ENCODE measurements at regions not wholly inside any gene's neighbourhood (a gene's known extent, or its start where the extent isn't known, plus 50 kb on each side); places are given as distances from the start of the nearest gene placed in this dataset.

GRCh38 chr2:220948579-220948978 is 623.5 kb downstream of the EPHA4 start:
- Histone ChIP-seq H3K9ac (ENCODE audit: low read depth, low read length) (no peak overlapping the region), H3K36me3 (ENCODE audit: insufficient read depth, low read length) (no peaks in the 10 kb centered on the region), H3K27me3 (ENCODE audit: control insufficient read depth, insufficient read depth, low read length) (no peaks in the 10 kb centered on the region), H3K4me3 (ENCODE audit: low read length) (no peak overlapping the region), H3K4me1 (ENCODE audit: control insufficient read depth, insufficient read depth, low read length) (no peaks in the 10 kb centered on the region), H3K9me3 (replicated peaks; ENCODE audit: low read length) (no peaks in the 10 kb centered on the region), H3K4me2 (ENCODE audit: low read length) (no peak overlapping the region)

- Histone ChIP-seq H3K36me3 (ENCODE audit: insufficient read depth, low read length) (no peaks in the 10 kb centered on the region), H3K27me3 (ENCODE audit: control insufficient read depth, insufficient read depth, low read length) (no peaks in the 10 kb centered on the region), H3K9me3 (replicated peaks; ENCODE audit: low read length) (no peaks in the 10 kb centered on the region), H3K4me3 (ENCODE audit: low read length) (no peak overlapping the region), H3K4me2 (ENCODE audit: low read length) (no peak overlapping the region), H3K4me1 (ENCODE audit: control insufficient read depth, insufficient read depth, low read length) (no peaks in the 10 kb centered on the region), H3K9ac (ENCODE audit: low read depth, low read length) (no peak overlapping the region)
Observed at GRCh38 chr2:220949466-220949865, 622.6 kb downstream of the EPHA4 start.

- no peaks in the 10 kb centered on the region for H3K27me3 ChIP-seq (ENCODE audit: control insufficient read depth, insufficient read depth, low read length)
Observed at GRCh38 chr2:220955776-220956175, 616.3 kb downstream of the EPHA4 start.

GRCh38 chr2:220956429-220956828 is 615.7 kb downstream of the EPHA4 start:
- H3K36me3 ChIP-seq (ENCODE audit: insufficient read depth, low read length): no peaks in the 10 kb centered on the region
- no peaks in the 10 kb centered on the region for H3K4me1 ChIP-seq (ENCODE audit: control insufficient read depth, insufficient read depth, low read length)
- H3K4me3 ChIP-seq (ENCODE audit: low read length): no peak overlapping the region
- no peak overlapping the region for H3K4me2 ChIP-seq (ENCODE audit: low read length)
- no peaks in the 10 kb centered on the region for H3K9me3 ChIP-seq (replicated peaks; ENCODE audit: low read length)
- H3K9ac ChIP-seq (ENCODE audit: low read depth, low read length): no peak overlapping the region
- no peaks in the 10 kb centered on the region for H3K27me3 ChIP-seq (ENCODE audit: control insufficient read depth, insufficient read depth, low read length)

More at GRCh38 chr2:220955776-220956175, 616.3 kb downstream of the EPHA4 start:
- Histone ChIP-seq H3K9me3 (replicated peaks; ENCODE audit: low read length) (no peaks in the 10 kb centered on the region), H3K36me3 (ENCODE audit: insufficient read depth, low read length) (no peaks in the 10 kb centered on the region), H3K4me3 (ENCODE audit: low read length) (no peak overlapping the region), H3K9ac (ENCODE audit: low read depth, low read length) (no peak overlapping the region), H3K4me1 (ENCODE audit: control insufficient read depth, insufficient read depth, low read length) (no peaks in the 10 kb centered on the region), H3K4me2 (ENCODE audit: low read length) (no peak overlapping the region)

GRCh38 chr2:220959391-220959802 is 612.7 kb downstream of the EPHA4 start:
- Histone ChIP-seq H3K9ac (ENCODE audit: low read depth, low read length) (no peak overlapping the region), H3K27me3 (ENCODE audit: control insufficient read depth, insufficient read depth, low read length) (no peaks in the 10 kb centered on the region)

GRCh38 chr2:220961143-220961860 is 610.8 kb downstream of the EPHA4 start:
- no peaks in the 10 kb centered on the region for H3K9me3 ChIP-seq (replicated peaks; ENCODE audit: low read length)
- peaks cover 2% of the 10 kb centered on the region for H3K4me1 ChIP-seq (ENCODE audit: control insufficient read depth, insufficient read depth, low read length)
- H3K27me3 ChIP-seq (ENCODE audit: control insufficient read depth, insufficient read depth, low read length): no peaks in the 10 kb centered on the region
- no peak overlapping the region for H3K4me3 ChIP-seq (ENCODE audit: low read length)
- H3K9ac ChIP-seq (ENCODE audit: low read depth, low read length): no peak overlapping the region
- H3K36me3 ChIP-seq (ENCODE audit: insufficient read depth, low read length): no peaks in the 10 kb centered on the region
- H3K4me2 ChIP-seq (ENCODE audit: low read length): no peak overlapping the region

More at GRCh38 chr2:220959391-220959802, 612.7 kb downstream of the EPHA4 start:
- H3K4me3 ChIP-seq (ENCODE audit: low read length): no peak overlapping the region
- no peak overlapping the region for H3K4me2 ChIP-seq (ENCODE audit: low read length)
- no peaks in the 10 kb centered on the region for H3K4me1 ChIP-seq (ENCODE audit: control insufficient read depth, insufficient read depth, low read length)
- no peaks in the 10 kb centered on the region for H3K9me3 ChIP-seq (replicated peaks; ENCODE audit: low read length)
- H3K36me3 ChIP-seq (ENCODE audit: insufficient read depth, low read length): no peaks in the 10 kb centered on the region

GRCh38 chr2:220962556-220962955 is 609.5 kb downstream of the EPHA4 start:
- no peak overlapping the region for H3K9ac ChIP-seq (ENCODE audit: low read depth, low read length)
- no peaks in the 10 kb centered on the region for H3K36me3 ChIP-seq (ENCODE audit: insufficient read depth, low read length)
- no peaks in the 10 kb centered on the region for H3K9me3 ChIP-seq (replicated peaks; ENCODE audit: low read length)
- H3K4me1 ChIP-seq (ENCODE audit: control insufficient read depth, insufficient read depth, low read length): peaks cover 12% of the 10 kb centered on the region
- H3K27me3 ChIP-seq (ENCODE audit: control insufficient read depth, insufficient read depth, low read length): no peaks in the 10 kb centered on the region
- H3K4me2 ChIP-seq (ENCODE audit: low read length): no peak overlapping the region
- no peak overlapping the region for H3K4me3 ChIP-seq (ENCODE audit: low read length)

GRCh38 chr2:220963076-220963475 is 609.0 kb downstream of the EPHA4 start:
- H3K4me2 ChIP-seq (ENCODE audit: low read length): no peak overlapping the region
- H3K36me3 ChIP-seq (ENCODE audit: insufficient read depth, low read length): no peaks in the 10 kb centered on the region
- H3K4me1 ChIP-seq (ENCODE audit: control insufficient read depth, insufficient read depth, low read length): peaks cover 17% of the 10 kb centered on the region
- H3K9me3 ChIP-seq (replicated peaks; ENCODE audit: low read length): no peaks in the 10 kb centered on the region
- no peak overlapping the region for H3K4me3 ChIP-seq (ENCODE audit: low read length)
- no peak overlapping the region for H3K9ac ChIP-seq (ENCODE audit: low read depth, low read length)
- no peaks in the 10 kb centered on the region for H3K27me3 ChIP-seq (ENCODE audit: control insufficient read depth, insufficient read depth, low read length)

- Histone ChIP-seq H3K4me2 (ENCODE audit: low read length) (no peak overlapping the region), H3K36me3 (ENCODE audit: insufficient read depth, low read length) (no peaks in the 10 kb centered on the region), H3K27me3 (ENCODE audit: control insufficient read depth, insufficient read depth, low read length) (no peaks in the 10 kb centered on the region), H3K9me3 (replicated peaks; ENCODE audit: low read length) (no peaks in the 10 kb centered on the region), H3K9ac (ENCODE audit: low read depth, low read length) (no peak overlapping the region), H3K4me3 (ENCODE audit: low read length) (no peak overlapping the region), H3K4me1 (ENCODE audit: control insufficient read depth, insufficient read depth, low read length) (peaks cover 18% of the 10 kb centered on the region)
Observed at GRCh38 chr2:220963930-220964329, 608.2 kb downstream of the EPHA4 start.

GRCh38 chr2:220966636-220967035 is 605.5 kb downstream of the EPHA4 start:
- Histone ChIP-seq H3K27me3 (ENCODE audit: control insufficient read depth, insufficient read depth, low read length) (no peaks in the 10 kb centered on the region), H3K9me3 (replicated peaks; ENCODE audit: low read length) (no peaks in the 10 kb centered on the region), H3K4me2 (ENCODE audit: low read length) (no peak overlapping the region), H3K4me3 (ENCODE audit: low read length) (no peak overlapping the region), H3K36me3 (ENCODE audit: insufficient read depth, low read length) (no peaks in the 10 kb centered on the region), H3K9ac (ENCODE audit: low read depth, low read length) (no peak overlapping the region), H3K4me1 (ENCODE audit: control insufficient read depth, insufficient read depth, low read length) (peaks cover 26% of the 10 kb centered on the region)

GRCh38 chr2:220969348-220969747 is 602.8 kb downstream of the EPHA4 start:
- no peak overlapping the region for H3K4me3 ChIP-seq (ENCODE audit: low read length)
- no peaks in the 10 kb centered on the region for H3K27me3 ChIP-seq (ENCODE audit: control insufficient read depth, insufficient read depth, low read length)
- no peak overlapping the region for H3K4me2 ChIP-seq (ENCODE audit: low read length)
- peaks cover 26% of the 10 kb centered on the region for H3K4me1 ChIP-seq (ENCODE audit: control insufficient read depth, insufficient read depth, low read length)
- H3K9me3 ChIP-seq (replicated peaks; ENCODE audit: low read length): no peaks in the 10 kb centered on the region
- H3K9ac ChIP-seq (ENCODE audit: low read depth, low read length): no peak overlapping the region
- no peaks in the 10 kb centered on the region for H3K36me3 ChIP-seq (ENCODE audit: insufficient read depth, low read length)

- no peaks in the 10 kb centered on the region for H3K27me3 ChIP-seq (ENCODE audit: control insufficient read depth, insufficient read depth, low read length)
- H3K9ac ChIP-seq (ENCODE audit: low read depth, low read length): no peak overlapping the region
- H3K36me3 ChIP-seq (ENCODE audit: insufficient read depth, low read length): no peaks in the 10 kb centered on the region
- H3K4me3 ChIP-seq (ENCODE audit: low read length): no peak overlapping the region
- no peaks in the 10 kb centered on the region for H3K4me1 ChIP-seq (ENCODE audit: control insufficient read depth, insufficient read depth, low read length)
- no peaks in the 10 kb centered on the region for H3K9me3 ChIP-seq (replicated peaks; ENCODE audit: low read length)
- no peak overlapping the region for H3K4me2 ChIP-seq (ENCODE audit: low read length)
Observed at GRCh38 chr2:220980966-220981675, 591.0 kb downstream of the EPHA4 start.
